GM21737 (cell line): ENCODE measurements at regions not wholly inside any gene's neighbourhood (a gene's known extent, or its start where the extent isn't known, plus 50 kb on each side); places are given as distances from the start of the nearest gene placed in this dataset.

ENCODE experiments used
- ATAC-seq: cut with Tn5 transposase; IDR thresholded peaks from one replicate; pipeline ENCODE4 v1.9.1; 2021; ENCODE audit warnings: mild to moderate bottlenecking, moderate library complexity; ENCODE audit not compliant: unreplicated experiment

DNA sequence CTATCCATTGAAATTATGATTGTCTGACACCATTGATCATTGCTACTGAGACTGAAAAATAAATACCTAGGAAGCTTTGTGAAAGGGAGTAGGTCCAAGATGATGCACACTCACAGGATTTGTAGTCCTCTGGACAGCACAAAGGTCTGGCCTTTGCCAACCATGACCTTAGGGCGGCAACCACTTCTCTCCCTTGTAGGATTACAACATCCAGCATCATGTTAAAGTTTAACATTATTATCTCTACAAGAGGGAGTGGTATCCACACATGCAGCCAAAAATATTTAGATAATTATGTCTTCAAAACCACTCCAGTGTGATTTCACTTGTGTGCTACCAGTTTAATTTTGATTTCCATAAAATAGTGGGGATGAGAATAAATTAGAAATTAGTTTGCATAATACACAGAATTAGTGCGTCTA, 51.1 kb upstream of the NHSL1 start:
- ATAC-seq, result no peak

DNA sequence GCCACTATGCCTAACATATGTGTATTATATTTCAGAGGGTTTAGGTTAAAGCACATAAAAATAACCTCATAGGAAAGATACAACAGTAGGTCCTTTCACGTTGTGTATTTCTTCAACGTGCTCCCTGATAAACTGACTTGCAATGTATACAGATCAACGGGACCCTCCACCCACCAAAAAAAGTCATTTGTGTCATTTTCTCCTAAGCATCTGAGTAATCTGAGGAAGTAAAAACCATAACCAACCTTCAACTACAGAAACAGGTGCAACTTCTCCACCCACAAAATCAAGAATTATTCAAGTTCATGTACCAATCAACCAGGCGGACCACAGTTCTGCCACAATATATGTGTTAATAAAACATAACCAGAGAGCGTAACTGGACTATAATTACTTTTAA, 54.9 kb upstream of the NHSL1 start:
- no peak for ATAC-seq

DNA sequence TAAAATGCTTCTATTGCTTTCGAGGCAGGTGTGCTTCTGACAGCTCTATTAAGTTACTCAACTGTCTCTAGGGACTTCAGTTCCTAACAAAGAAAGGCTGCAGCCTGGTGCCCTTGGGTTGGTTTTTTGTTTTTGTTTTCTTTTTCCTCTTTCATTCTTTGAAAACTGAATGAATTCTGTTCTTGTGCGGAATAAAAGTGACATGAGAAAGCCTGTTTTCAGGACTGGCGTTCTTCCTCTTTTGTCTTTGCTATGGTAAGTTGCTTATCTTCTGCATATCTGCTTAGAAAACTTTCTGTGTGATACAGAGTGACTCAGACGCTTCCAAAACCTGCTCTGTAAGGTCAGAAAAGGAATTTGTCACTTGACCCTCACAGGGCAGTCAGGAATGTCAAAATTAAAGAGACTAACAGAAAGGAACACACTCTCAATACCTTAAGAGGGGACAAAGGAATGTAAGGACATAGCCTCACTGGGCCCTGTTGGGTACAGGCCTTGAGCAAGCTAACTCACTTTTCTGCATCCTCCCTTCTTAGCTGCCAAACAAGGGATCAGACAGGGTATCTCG, 56.2 kb upstream of the NHSL1 start:
- no peak for ATAC-seq

DNA sequence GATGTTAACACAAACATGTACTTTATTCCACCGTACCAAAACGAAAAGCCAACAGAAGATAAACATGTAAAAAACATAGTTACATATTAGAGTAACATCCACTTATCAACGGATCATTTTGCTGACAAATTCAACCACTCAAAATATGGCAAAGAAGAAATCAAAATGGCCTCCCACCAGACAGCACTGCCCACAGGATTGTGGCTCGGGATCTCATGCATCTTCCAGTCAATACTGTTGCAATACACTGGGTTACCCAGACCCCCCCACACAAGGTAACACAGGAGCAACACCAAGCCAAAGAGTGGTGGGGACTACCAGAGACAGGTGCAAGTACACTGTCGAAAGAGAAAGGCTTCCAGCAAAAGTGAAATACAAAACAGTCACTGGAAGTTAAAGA, 57.9 kb upstream of the NHSL1 start:
- ATAC-seq, result no peak

DNA sequence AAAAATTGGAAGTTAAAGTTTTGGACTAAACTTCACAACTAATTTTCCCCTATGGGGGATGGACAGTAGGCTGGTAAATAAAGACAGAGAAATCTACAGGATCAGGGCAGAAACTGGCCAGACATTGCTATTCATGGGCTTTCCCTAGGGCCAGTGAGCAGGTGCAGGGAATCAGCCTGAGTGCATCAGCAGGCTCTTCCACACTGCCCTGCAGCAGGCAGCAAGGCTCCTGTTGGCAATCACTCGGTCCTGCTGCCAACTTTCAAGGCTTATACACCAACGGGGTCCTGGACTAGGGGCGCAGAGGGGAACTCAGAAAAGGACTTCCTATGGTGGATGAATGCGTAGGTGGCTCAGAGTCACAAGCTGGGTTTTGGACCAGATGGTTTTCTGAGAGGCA, 59.8 kb upstream of the NHSL1 start:
- no peak for ATAC-seq

DNA sequence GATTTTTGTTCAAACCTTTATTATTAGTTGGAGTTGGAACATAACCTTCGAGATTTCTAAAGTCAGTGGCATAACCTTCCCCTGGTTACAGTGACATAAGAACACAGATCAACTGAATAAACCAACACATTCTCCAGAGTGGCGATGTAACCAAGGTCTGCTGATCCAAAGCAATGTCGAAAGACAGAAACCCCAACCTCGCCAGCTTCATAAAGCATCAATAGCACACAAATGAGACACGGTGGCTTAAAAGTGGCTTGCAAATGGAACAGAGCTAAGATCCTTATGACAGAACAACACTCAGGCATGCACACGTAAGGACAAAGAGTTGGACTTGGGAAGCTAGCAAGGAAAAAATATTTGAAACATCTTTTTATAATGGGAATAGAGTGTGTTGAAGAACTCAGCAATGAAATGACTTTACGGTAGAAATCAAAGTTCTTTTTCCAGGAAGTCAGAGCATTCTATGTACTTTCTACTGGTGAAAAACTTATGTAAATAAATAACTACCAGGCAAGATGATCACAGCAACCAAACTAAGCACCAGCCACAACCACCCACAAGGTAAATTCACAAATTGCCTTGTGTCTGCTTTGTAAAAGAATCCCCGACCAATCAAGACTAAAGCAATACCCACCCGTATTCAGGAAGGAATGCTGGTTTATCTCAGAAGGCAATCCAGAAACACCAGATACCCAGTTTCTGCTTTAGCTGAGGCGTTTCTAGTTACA, 61.0 kb upstream of the NHSL1 start:
- no peak for ATAC-seq

DNA sequence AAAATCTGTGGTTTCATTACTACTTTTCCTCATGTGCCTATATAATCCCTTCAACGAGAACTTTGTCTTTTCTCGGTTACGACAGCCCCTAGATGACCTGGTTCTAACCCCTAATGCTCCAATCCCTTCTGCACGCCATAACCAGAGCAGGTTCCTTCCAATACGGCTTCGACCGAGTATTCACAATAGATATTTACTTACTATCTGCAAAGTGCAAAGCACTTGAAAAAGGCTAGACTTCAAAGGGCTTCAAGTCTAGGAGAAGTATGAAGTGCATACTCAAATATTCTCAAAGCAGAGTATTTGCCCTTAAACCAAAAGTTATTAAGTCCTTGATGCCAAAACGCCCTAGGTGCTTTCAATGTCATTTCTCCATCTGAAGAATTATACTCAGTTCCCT, 63.4 kb upstream of the NHSL1 start:
- ATAC-seq, result no peak

DNA sequence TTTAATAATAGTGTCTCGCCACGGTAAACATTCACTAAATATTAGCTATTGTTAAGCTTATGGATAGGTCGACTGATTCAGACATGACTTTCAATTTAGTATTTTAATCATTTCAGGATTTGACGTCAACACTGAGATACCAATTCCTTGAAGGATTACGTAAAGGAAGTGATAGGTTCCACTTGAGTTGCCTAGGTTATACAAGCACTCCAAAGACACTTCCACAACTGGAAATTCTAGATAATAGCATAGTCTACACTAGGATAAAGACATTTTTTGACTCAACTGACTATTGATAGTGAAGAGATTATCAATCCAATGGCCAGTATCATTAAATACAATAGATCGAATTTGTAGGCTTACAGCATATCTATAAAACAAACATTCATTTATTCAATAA, 63.9 kb upstream of the NHSL1 start:
- ATAC-seq, result no peak

DNA sequence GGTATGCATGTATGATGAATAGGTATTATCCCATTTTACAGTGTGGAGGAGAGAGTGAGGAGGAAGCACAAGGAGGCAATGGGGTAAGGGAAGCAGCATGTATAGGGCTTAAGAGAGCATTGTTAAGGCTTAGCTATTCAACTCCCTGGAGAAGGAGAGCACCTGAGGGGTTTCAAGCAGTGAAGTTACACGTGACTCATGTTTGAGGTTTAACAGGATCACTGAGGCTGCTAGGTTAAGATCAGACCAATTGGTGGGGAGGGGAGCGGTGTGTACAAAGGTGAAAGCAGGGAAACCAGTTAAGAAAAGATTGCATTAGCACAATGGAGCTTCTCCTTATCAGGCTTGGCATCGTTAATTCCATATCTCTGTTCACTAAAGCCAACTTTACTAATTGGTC, 64.4 kb upstream of the NHSL1 start:
- ATAC-seq, result no peak

DNA sequence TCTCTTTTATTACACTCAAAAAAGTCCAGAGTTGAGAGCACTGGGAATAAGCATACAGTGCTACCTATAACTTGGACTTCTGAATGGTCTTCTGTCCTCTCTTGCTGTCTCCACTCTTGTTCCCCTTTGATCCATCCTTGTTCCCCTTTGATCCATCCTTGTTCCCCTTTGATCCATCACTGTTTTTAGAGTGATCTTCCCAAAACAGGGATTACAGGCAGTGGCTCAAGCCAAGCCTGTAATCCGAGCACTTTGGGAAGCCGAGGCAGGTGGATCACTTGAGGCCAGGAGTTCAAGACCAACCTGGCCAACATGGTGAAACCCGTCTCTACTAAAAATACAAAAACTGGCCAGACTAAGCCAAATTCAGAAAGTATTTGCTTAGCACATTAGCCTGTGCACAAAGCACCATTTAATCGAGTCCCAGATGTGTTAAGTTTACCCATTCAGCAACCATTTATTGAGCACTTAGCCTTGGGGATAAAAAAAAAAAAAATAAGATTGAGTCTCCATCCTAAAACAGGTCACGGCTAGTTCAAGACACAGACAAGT, 65.0 kb upstream of the NHSL1 start:
- ATAC-seq, result no peak

DNA sequence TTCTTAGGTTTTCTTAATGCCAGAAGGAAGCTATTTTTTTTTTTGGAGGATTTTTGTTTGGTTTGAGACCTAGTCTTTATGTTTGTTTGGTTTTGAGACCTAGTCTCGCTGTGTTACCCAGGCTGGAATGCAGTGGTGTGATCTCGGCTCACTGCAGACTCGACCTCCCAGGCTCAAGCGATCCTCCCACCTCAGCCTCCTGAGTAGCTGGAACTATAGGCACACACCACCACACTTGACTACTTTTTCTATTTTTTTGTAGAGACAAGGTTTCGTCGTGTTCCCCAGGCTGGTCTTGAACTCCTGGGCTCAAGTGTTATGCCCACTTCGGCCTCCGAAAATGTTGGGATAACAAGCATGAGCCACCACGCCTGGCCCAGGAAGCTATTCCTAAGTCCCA, 67.8 kb upstream of the NHSL1 start:
- no peak for ATAC-seq

DNA sequence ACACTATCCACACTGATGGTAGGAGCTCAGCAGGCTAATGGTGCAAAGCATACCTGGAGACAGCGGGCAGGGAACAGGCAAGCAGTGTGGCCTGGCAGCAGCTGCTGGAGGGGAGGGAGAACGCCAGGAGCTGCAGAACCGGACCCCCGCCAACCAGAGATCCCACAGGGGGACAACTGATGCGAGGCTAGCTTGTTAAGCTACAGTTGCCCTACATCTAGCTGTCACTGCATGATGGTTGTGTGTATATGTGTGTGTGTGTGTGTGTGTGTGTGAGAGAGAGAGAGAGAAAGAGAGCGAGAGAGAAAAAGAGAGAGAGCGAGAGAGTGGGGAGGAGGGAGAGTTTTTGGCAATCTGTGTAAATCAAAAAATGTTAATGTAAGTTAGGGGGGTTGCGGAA, 69.7 kb upstream of the NHSL1 start:
- no peak for ATAC-seq

DNA sequence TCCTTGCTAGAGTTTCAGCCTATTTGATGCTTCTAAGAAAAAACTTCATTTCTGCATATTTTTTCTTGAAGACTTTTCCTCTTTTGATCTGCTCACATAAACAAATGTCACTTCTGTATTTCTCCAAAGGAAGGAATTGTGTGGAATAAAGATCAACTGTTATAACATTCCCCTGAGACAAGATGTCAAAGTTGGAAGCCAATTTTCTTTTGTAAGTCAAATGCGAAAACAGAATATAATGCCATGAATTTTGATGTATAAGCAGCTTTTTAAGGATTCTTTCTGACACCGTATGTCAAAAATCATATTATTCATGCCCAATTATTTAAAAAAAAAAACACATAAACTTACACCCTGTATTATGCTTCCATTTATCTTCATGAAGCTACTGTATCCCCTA, 70.3 kb upstream of the NHSL1 start:
- ATAC-seq, result no peak

DNA sequence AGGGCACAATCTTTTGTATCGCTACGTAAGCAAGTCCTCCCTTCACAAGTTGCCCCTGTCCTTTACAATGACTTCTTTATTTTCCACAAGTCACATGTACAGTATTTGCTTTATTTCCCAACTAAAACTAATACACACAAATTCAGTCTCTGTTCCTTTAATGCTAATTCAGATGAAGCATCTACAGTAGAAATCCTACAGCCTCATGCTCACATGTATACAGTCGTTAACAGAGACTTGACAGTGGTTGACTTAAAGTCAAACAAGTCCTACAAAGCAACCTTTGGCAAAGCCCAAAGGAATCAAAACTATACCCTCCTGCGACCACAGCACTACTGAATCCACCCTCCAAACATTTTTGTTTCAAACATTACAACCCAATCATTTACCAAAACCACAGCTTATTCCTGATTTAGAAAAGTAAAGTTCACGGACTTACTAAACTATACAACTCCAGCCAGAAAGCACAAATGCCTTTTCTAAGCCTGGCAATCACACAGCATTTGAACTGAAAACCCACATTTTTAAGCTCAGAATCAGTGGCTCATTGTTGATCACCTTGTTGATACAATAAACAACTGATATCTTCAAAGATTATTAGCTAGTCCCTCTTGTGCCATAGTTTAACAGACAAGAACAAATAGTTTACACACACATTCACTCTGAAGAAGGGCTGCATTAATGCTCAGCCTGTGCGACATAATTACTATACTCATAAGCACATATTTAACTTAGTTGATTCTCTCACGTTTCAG, 70.9 kb upstream of the NHSL1 start:
- no peak for ATAC-seq

DNA sequence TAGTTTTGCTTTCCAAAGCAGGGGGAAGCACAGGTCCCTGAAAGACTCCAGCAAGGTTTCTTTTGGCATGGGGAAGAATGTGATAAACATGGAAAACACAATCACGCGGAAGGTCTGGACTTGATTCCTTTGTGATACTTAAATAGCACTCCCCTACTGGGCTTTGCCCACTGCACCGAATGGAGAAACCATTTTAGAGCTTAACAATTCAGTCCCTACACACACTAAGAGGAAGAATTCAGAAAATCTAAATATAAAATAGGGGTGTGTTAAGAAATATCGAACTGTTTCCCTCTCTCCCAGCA, 71.4 kb upstream of the NHSL1 start:
- ATAC-seq, result no peak

DNA sequence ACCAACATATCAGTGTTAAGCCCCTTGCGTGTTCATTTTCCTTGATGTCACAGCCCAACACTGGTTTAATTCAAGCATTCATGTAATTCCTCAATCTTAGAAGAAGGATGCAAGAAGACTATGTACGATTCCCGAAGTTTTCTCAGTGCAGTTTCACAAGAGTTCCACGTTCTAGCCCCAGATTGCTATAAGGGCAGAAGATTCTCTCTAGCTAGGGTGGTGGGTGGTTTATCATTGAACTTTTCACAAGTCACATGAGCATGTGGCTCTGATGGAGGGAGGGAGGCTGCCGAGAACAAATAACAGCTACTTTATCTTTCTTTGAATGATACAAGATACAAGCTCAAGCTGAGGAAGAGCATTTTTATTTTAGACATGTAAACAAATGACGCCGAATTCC, 71.9 kb upstream of the NHSL1 start:
- no peak for ATAC-seq

DNA sequence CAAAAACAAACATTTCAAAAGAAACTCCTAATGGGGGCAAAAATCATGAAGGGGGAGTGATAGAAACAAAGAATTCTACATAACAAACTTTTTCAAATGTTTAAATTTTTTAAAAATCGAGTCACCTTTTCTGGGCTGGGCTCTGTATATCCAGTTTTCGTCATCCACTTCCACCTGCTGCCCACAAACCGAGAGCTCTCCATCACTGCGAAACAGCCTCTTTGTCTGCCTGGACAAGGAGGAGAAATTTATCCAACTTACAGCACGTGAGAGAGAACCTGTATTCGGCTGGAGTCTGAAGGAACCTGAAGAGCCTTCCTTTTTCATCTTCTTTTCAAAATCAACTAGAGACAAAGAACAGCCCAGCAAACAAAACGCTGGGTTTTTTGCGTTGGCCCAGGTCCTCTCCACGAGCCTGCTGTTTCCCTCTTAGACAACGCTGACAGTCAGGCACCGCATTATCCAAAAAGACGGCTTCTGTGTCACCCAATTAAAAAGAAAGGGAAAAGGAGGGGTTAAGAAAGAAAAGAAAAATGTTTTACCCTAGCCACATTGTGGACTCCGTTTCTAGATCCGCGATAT, 72.4 kb upstream of the NHSL1 start:
- ATAC-seq, result no peak

DNA sequence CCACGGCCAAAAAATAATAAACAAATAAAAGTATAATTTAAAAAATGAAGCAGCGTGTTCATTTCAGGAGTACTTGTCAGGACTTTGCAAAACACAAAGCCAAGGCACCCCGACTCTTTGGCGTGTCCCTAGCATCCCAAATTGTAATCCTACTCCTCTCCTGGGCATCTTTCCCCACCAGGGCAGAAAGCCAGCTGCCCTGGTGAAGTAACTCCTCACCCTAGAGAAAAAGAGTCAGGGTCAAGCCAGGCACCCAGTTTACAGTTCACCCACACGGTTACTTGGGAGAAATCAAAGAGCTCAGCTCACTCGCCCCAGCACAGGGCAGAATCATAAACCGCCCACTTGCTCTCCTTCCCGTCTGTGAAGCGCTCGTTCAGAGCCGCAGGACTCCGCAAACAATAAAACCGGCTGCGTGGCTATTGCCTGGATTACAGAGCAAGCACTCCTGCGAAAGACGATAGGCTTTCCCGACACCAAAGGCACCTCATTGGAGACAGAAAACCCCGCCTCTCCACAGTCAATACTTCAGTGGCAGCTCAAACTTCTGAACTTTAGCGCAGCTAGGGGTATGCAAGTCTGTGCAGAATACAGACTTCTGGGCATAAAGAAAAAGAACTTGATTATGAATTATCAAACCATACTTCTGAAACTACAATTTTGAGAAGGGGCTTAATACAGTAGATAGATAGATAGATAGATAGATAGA, 73.0 kb upstream of the NHSL1 start:
- ATAC-seq, result no peak

DNA sequence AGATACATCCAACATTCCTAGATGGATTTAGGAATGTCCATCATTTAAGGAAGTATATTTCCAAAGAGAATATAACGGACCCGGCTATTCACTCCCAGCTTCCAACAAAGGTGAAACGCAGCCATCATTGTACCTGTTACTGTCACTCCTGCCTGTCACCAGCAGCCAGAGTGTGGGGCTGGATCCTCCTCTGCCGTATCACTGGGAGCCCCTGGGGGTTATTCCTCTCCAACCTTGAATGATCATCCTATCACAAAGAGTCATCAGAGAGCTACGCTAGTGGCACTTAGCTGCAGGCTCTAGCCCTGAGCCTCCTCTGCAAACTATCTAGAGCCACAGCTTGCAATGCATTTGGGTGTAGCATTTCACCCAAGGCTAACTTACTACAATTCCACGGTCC, 73.6 kb upstream of the NHSL1 start:
- no peak for ATAC-seq

DNA sequence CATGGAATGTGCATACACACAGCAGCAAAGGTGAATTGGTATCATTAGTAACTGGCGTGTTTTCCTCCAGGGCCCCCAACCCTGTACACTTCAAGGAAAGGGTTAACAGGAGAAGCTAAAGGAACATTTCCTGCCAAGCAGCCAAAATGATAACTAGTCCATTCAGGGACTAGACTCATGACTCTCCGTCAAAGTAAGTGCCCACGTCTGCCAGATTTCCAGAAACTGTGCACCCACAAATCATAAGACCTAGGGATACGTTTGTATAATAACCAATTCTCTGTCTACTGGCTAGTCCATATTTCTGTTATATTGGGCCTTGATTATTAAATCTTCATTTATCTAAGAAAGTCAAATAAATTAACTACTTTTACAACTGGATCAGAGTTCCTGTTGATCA, 76.0 kb upstream of the NHSL1 start:
- ATAC-seq, result no peak

DNA sequence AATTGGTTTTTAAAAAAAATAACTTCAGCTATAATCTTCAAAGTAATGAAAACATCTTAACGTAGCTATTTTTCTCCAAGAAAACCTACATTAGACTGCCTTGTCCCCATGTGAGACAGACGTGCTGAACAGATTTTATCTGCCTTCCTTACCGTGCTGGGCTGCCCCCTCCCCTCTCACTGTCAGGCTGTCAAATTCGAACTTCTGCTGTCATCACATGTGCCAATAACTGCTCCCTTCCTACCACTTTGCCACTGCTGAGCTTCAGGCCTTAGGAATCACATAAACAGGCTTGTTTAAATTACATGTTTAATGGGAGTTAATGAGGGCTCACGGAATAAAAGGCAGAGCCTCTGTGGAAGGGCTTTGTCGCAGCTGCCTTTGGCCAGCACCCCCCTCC, 77.0 kb upstream of the NHSL1 start:
- ATAC-seq, result no peak
